HG02571 (cell line): ENCODE measurements at regions not wholly inside any gene's neighbourhood (a gene's known extent, or its start where the extent isn't known, plus 50 kb on each side); places are given as distances from the start of the nearest gene placed in this dataset.
"Not testable (repeated sequence)": the region's sequence is repeated elsewhere in the genome, so short reads cannot be mapped to it uniquely, and the experiment has no call there.

Source experiments
- ATAC-seq: cut with Tn5 transposase; IDR thresholded peaks from one replicate; pipeline ENCODE4 v1.9.1; 2021; ENCODE audit warnings: mild to moderate bottlenecking, moderate library complexity; ENCODE audit not compliant: unreplicated experiment

- ATAC-seq: no peak
Observed at GRCh38 chrX:6990552-6991193, 156.8 kb upstream of the STS start.

- ATAC-seq: no peak
Observed at GRCh38 chrX:6989858-6990257, 157.7 kb upstream of the STS start.

GRCh38 chrX:6988694-6989093 lies 158.8 kb upstream of the STS start:
- ATAC-seq: not testable (repeated sequence)

- ATAC-seq: no peak
Observed at GRCh38 chrX:6986915-6987314, 160.6 kb upstream of the STS start.

- no peak for ATAC-seq
Observed at GRCh38 chrX:6985537-6985936, 162.0 kb upstream of the STS start.

GRCh38 chrX:6983207-6983955 lies 164.1 kb upstream of the STS start:
- ATAC-seq: no peak

- ATAC-seq: no peak
Observed at GRCh38 chrX:6981718-6982406, 165.7 kb upstream of the STS start.

- ATAC-seq: no peak
Observed at GRCh38 chrX:6980981-6981380, 166.5 kb upstream of the STS start.

- no peak for ATAC-seq
Observed at GRCh38 chrX:6968231-6968630, 179.3 kb upstream of the STS start.

- no peak for ATAC-seq
Observed at GRCh38 chrX:6965729-6966128, 181.8 kb upstream of the STS start.

GRCh38 chrX:6962006-6962355 lies 185.5 kb upstream of the STS start:
- ATAC-seq: no peak

GRCh38 chrX:6961286-6962005 lies 186.1 kb upstream of the STS start:
- ATAC-seq: no peak

GRCh38 chrX:6959006-6959405 lies 188.5 kb upstream of the STS start:
- ATAC-seq: no peak

GRCh38 chrX:6954836-6955235 lies 192.7 kb upstream of the STS start:
- ATAC-seq: no peak

- ATAC-seq: no peak
Observed at GRCh38 chrX:6946168-6946567, 201.3 kb upstream of the STS start.

GRCh38 chrX:6941041-6941440 lies 206.5 kb upstream of the STS start:
- ATAC-seq: no peak

GRCh38 chrX:6932942-6933341 lies 214.6 kb upstream of the STS start:
- ATAC-seq: not testable (repeated sequence)

GRCh38 chrX:6930307-6930849 lies 217.1 kb upstream of the STS start:
- ATAC-seq: no peak

- ATAC-seq: no peak
Observed at GRCh38 chrX:6924443-6925077, 223.0 kb upstream of the STS start.

GRCh38 chrX:6917666-6918065 lies 229.8 kb upstream of the STS start:
- no peak for ATAC-seq

- no peak for ATAC-seq
Observed at GRCh38 chrX:6910218-6910617, 237.3 kb upstream of the STS start.
